HCT116 (cell line): ENCODE measurements at regions not wholly inside any gene's neighbourhood (a gene's known extent, or its start where the extent isn't known, plus 50 kb on each side); places are given as distances from the start of the nearest gene placed in this dataset.

Experiments
- CEBPB ChIP-seq: IDR thresholded peaks from 2 replicates; pipeline ENCODE4 v1.6.1; 2012; ENCODE audit warnings: low read depth
- CTCF ChIP-seq, 3 experiments: fragments of 200-600 bp in 1 of 3; sonication (generic) in 1 of 3; IDR thresholded peaks in 2 of 3; conservative IDR thresholded peaks in 1 of 3; 2 replicates each; pipeline ENCODE4 v1.5.1; 2012 to 2017; ENCODE audit warnings: low read depth in 2 of 3, low read length in 2 of 3, antibody characterized with exemption in 1 of 3, borderline replicate concordance in 1 of 3, control low read depth in 1 of 3, mild to moderate bottlenecking in 1 of 3, mixed read lengths in 1 of 3, mixed run types in 1 of 3, moderate library complexity in 1 of 3; ENCODE audit not compliant: insufficient read depth in 1 of 3
- EZH2 ChIP-seq: fragments of 200-600 bp; sonication (generic); IDR thresholded peaks from 2 replicates; pipeline ENCODE4 v1.6.1; 2017; ENCODE audit warnings: antibody characterized with exemption, mixed run types
- EZH2phosphoT487 ChIP-seq: fragments of 200-600 bp; IDR thresholded peaks from 2 replicates; pipeline ENCODE4 v1.6.1; 2018; ENCODE audit warnings: antibody characterized with exemption, borderline replicate concordance
- POLR2A ChIP-seq: IDR thresholded peaks from 2 replicates; pipeline ENCODE4 v1.7.0; 2011; ENCODE audit warnings: borderline replicate concordance; ENCODE audit not compliant: insufficient read depth, insufficient read length; ENCODE audit errors: extremely low read depth
- POLR2AphosphoS5 ChIP-seq: IDR thresholded peaks from 2 replicates; pipeline ENCODE4 v1.6.1; 2011; ENCODE audit warnings: mild to moderate bottlenecking, low read depth, low read length, moderate library complexity
- RAD21 ChIP-seq: IDR thresholded peaks from 2 replicates; pipeline ENCODE4 v1.6.1; 2012; ENCODE audit warnings: low read depth, mild to moderate bottlenecking
- TCF7L2 ChIP-seq: IDR thresholded peaks from 2 replicates; pipeline ENCODE4 v1.7.0; 2011; ENCODE audit warnings: borderline replicate concordance, inconsistent platforms; ENCODE audit not compliant: insufficient read depth, insufficient read length; ENCODE audit errors: extremely low read depth
- ZFX ChIP-seq: fragments of 450-650 bp; IDR thresholded peaks from 2 replicates; pipeline ENCODE4 v1.6.1; 2017

DNA sequence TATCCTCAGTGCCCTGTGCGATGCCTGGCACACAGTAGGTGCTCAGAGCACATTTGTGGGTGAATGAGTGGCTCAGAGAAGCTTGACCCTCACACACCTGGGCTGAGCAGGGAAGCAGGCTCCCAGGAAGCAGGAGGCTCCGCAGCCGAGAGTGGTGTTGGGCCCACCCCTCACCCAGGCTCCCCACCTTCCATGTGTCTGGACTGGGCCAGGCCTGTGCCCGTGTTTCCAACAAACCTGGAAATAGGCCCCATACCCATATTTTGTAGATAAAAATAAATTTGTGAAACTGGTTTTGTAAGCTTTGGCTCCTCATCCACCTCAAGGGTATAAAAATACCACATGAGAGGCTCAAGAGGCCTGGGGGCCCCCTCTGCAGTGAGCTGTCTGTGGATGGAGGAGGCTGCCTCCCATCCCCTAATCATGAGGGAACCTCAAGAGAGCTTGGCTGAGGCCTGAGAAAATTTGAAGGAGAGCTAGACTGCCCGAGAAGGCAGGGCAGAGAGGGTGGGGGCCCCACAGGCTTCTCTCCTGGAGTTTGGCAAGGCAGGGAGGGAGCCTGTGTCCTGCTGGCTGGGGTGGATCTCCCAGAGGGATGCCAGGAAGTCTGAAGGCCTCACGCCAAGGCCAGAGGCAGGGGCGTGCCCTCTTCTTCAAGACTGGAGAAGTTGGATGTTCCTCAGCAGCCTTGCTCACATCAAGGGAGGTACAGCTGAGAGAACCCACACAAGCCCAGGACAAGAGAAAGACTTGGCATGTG is 147.0 kb upstream of the NECTIN1 start:
- TF ChIP-seq CTCF (IDR thresholded peaks at IDR 0.05 in 2 of 3, conservative IDR thresholded peaks at IDR 0.05 in 1 of 3; ENCODE audit: borderline replicate concordance in 1 of 3, insufficient read depth in 1 of 3, low read depth in 2 of 3, low read length in 2 of 3) (no peak), POLR2A (no peak), CEBPB (no peak), RAD21 (no peak), TCF7L2 (no peak), ZFX (no peak), EZH2 (no peak), POLR2AphosphoS5 (no peak), EZH2phosphoT487 (no peak)
